Adrenal gland (tissue), 9 donors: ENCODE measurements at regions not wholly inside any gene's neighbourhood (a gene's known extent, or its start where the extent isn't known, plus 50 kb on each side); places are given as distances from the start of the nearest gene placed in this dataset.

Source experiments
- DNase-seq, 7 donors: peaks; one replicate each; pipeline ENCODE4 v3.0.0-alpha.2; 2019 to 2020
- H3K27ac ChIP-seq, 5 donors: fragments of 200-600 bp; sonication (generic) in 4 of 5; 1 replicate in 3 of 5; 2 replicates in 2 of 5; pipeline versions ENCODE4 v1.5.1 to v1.8.0; 2016 to 2020; ENCODE audit warnings: mild to moderate bottlenecking in 1 of 5
- H3K27me3 ChIP-seq: fragments of 200-600 bp; 2 replicates; pipeline ENCODE4 v1.8.0; 2021
- H3K36me3 ChIP-seq, 2 donors: fragments of 200-600 bp; replicated peaks in 1 of 2; 1 replicate in 1 of 2; 2 replicates in 1 of 2; pipeline versions ENCODE4 v1.5.1 to v1.8.0; 2018 to 2022
- H3K4me1 ChIP-seq, 2 donors: fragments of 200-600 bp; replicated peaks in 1 of 2; 1 replicate in 1 of 2; 2 replicates in 1 of 2; pipeline versions ENCODE4 v1.5.1 to v1.8.0; 2018 to 2021
- H3K4me3 ChIP-seq, 4 donors: fragments of 200-600 bp; sonication (generic) in 3 of 4; one replicate each; pipeline ENCODE4 v1.5.1; 2016 to 2018
- H3K9me3 ChIP-seq, 3 donors: fragments of 200-600 bp; sonication (generic) in 1 of 3; replicated peaks in 1 of 3; 1 replicate in 2 of 3; 2 replicates in 1 of 3; pipeline versions ENCODE4 v1.5.1 to v1.8.0; 2016 to 2021
- CTCF ChIP-seq, 6 experiments: fragments of 450-650 bp in 4 of 6; fragments of 200-600 bp in 2 of 6; sonication (generic) in 1 of 6; IDR thresholded peaks; 1 replicate in 5 of 6; 2 replicates in 1 of 6; pipeline versions ENCODE4 v1.5.1 to v1.8.0; 2016 to 2021; ENCODE audit warnings: antibody characterized with exemption in 6 of 6, mild to moderate bottlenecking in 2 of 6, moderate library complexity in 1 of 6
- POLR2A ChIP-seq, 2 donors: fragments of 450-650 bp; IDR thresholded peaks; one replicate each; pipeline ENCODE4 v1.6.1; 2017; ENCODE audit warnings: antibody characterized with exemption in 2 of 2, mild to moderate bottlenecking in 2 of 2, moderate library complexity in 1 of 2
- WGBS, 4 donors: extraction: QIAGEN DNeasy Blood & Tissue Kit in 2 of 4; methylation state at CpG; one replicate each; pipeline versions ENCODE4 v1.1.5 to v1.1.7; 2013 to 2017; 5-methylcytosine and 5-hydroxymethylcytosine counted together
- intact Hi-C, 2 donors: fragments of 100-400 bp; cut with DNase I; formaldehyde crosslinking; loops; one replicate each; pipeline versions ENCODE4 v1.14.1 to v1.15.0; 2022 to 2023
- donor health status: healthy with polysubstance abuse.
- donor health status: Bipolar disorder and iron deficiency.
- donor health status: DM: yes; HTN: yes; CAD: no.
- donor health status: DM: no; HTN: no; CAD: no.
- donor health status: DM: no; HTN: no; CAD: no.

GRCh38 chr1:178580096-178580495 lies 67.2 kb downstream of the TEX35 start:
- H3K27ac ChIP-seq: no peak overlapping the region

GRCh38 chr1:178580876-178581275 lies 68.0 kb downstream of the TEX35 start:
- no peak for DNase-seq
- 84 to 92% (median 89%) methylated on average over 5 of the region's 5 CpGs for WGBS, 4 donors
- H3K27ac ChIP-seq: no peak overlapping the region
- no peaks in the 10 kb centered on the region for H3K4me1 ChIP-seq
- TF ChIP-seq POLR2A (IDR thresholded peaks at IDR 0.05): no peak
- no peaks in the 10 kb centered on the region for H3K36me3 ChIP-seq
- intact Hi-C loops: no loop called here
- no peaks in the 10 kb centered on the region for H3K27me3 ChIP-seq
- H3K9me3 ChIP-seq: no peaks in the 10 kb centered on the region
- no peak overlapping the region for H3K4me3 ChIP-seq

More at GRCh38 chr1:178580096-178580495, 67.2 kb downstream of the TEX35 start:
- Histone ChIP-seq H3K4me3 (no peak overlapping the region), H3K36me3 (no peaks in the 10 kb centered on the region), H3K9me3 (no peaks in the 10 kb centered on the region), H3K27me3 (no peaks in the 10 kb centered on the region), H3K4me1 (no peaks in the 10 kb centered on the region)
- WGBS, 4 donors: 95 to 100% (median 97%) methylated on average over 5 of the region's 5 CpGs
- no peak for TF ChIP-seq CTCF (IDR thresholded peaks at IDR 0.05)
- no peak for DNase-seq
- intact Hi-C loops: no loop called here

GRCh38 chr1:178581351-178582303 lies 68.7 kb downstream of the TEX35 start:
- H3K4me1 ChIP-seq: no peaks in the 10 kb centered on the region
- TF ChIP-seq CTCF (IDR thresholded peaks at IDR 0.05) (no peak), POLR2A (IDR thresholded peaks at IDR 0.05) (no peak)
- 69 to 79% (median 70%) methylated on average over 10 to 12 of the region's 12 CpGs for WGBS, 4 donors

DNA sequence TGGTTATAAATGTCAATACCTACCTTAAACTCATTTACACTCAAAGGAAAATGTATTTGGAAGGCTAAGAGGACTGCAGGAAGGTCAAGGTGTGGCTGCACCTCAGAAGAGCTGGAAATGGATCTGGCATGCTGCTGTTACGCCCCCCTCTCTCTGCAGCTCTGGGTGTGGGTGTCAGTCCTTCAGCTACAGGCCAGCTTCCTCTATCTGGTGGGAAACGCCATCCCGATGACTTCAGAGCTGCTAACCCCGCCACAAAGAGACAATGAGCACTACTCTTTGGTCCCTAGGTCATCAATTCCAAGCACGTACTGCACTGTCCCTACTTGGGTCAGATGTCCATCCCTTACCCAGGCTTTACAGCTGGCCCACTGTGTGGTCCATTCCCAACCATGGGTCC lies 74.2 kb downstream of the TEX35 start:
- Histone ChIP-seq H3K36me3 (no peaks in the 10 kb centered on the region), H3K4me1 (no peaks in the 10 kb centered on the region), H3K9me3 (no peaks in the 10 kb centered on the region), H3K27ac (no peak overlapping the region), H3K27me3 (no peaks in the 10 kb centered on the region), H3K4me3 (no peak overlapping the region)
- TF ChIP-seq POLR2A (IDR thresholded peaks at IDR 0.05): no peak
- no peak for TF ChIP-seq CTCF (IDR thresholded peaks at IDR 0.05)
- 73 to 96% (median 90%) methylated on average over 5 of the region's 5 CpGs for WGBS, 4 donors
- no peak for DNase-seq
- intact Hi-C loops: no loop called here

More at GRCh38 chr1:178581351-178582303, 68.7 kb downstream of the TEX35 start:
- Histone ChIP-seq H3K4me3 (no peak overlapping the region), H3K27me3 (no peaks in the 10 kb centered on the region), H3K9me3 (no peaks in the 10 kb centered on the region), H3K27ac (no peak overlapping the region), H3K36me3 (no peaks in the 10 kb centered on the region)
- intact Hi-C loops: no loop called here
- DNase-seq: no peak
